D721Med (cell line): ENCODE measurements at regions not wholly inside any gene's neighbourhood (a gene's known extent, or its start where the extent isn't known, plus 50 kb on each side); places are given as distances from the start of the nearest gene placed in this dataset.
"Not testable (repeated sequence)": the region's sequence is repeated elsewhere in the genome, so short reads cannot be mapped to it uniquely, and the experiment has no call there.

Experiments
- DNase-seq: peaks from one replicate; pipeline ENCODE4 v3.0.0; 2011; ENCODE audit warnings: low spot score; ENCODE audit not compliant: insufficient read length
- FAIRE-seq: peaks from 2 replicates; lab custom pipeline; 2011; peaks lifted over from hg19 to GRCh38; lab: Jason Lieb, UNC
- CTCF ChIP-seq: IDR thresholded peaks from 2 replicates; pipeline ENCODE4 v1.5.1; 2012; ENCODE audit warnings: mild to moderate bottlenecking, control low read depth; ENCODE audit not compliant: insufficient read depth; ENCODE audit errors: missing control alignments

- DNase-seq = no peak
- TF ChIP-seq CTCF = no peak
- FAIRE-seq = no peak
Measured at GRCh38 chr7:149565096-149565382, 67.4 kb upstream of the ZNF746 start.

- TF ChIP-seq CTCF = no peak
- FAIRE-seq (no peak), DNase-seq (no peak)
Measured at GRCh38 chr7:149564340-149565095, 66.9 kb upstream of the ZNF746 start.

- no peak for TF ChIP-seq CTCF
- DNase-seq (no peak), FAIRE-seq (no peak)
Measured at GRCh38 chr7:149562602-149563001, 65.0 kb upstream of the ZNF746 start.

- no peak for DNase-seq
- no peak for FAIRE-seq
- no peak for TF ChIP-seq CTCF
Measured at GRCh38 chr7:149561072-149561471, 63.5 kb upstream of the ZNF746 start.

GRCh38 chr7:149559711-149560110 is 62.1 kb upstream of the ZNF746 start:
- TF ChIP-seq CTCF = no peak
- DNase-seq (no peak), FAIRE-seq (no peak)

- FAIRE-seq = no peak
- DNase-seq = no peak
- no peak for TF ChIP-seq CTCF
Measured at GRCh38 chr7:149558149-149558861, 60.7 kb upstream of the ZNF746 start.

- DNase-seq, FAIRE-seq: not testable (repeated sequence)
Measured at GRCh38 chr7:149556525-149556924, 58.9 kb upstream of the ZNF746 start.

- DNase-seq, FAIRE-seq: not testable (repeated sequence)
Measured at GRCh38 chr7:149554821-149555220, 57.2 kb upstream of the ZNF746 start.

GRCh38 chr7:149553991-149554390 is 56.4 kb upstream of the ZNF746 start:
- not testable (repeated sequence) for DNase-seq, FAIRE-seq
